GM12878 (cell line): ENCODE measurements at regions not wholly inside any gene's neighbourhood (a gene's known extent, or its start where the extent isn't known, plus 50 kb on each side); places are given as distances from the start of the nearest gene placed in this dataset.

ENCODE experiments used
- ETV6 ChIP-seq, 2 experiments: fragments of 450-650 bp in 1 of 2; IDR thresholded peaks in 1 of 2; conservative IDR thresholded peaks in 1 of 2; 2 replicates each; pipeline ENCODE4 v1.6.1; 2014; ENCODE audit warnings: antibody characterized with exemption in 1 of 2, borderline replicate concordance in 1 of 2, low read depth in 1 of 2, mild to moderate bottlenecking in 1 of 2, moderate library complexity in 1 of 2
- HDAC6 ChIP-seq: fragments of 200-600 bp; sonication (generic); IDR thresholded peaks from one replicate; pipeline ENCODE4 v1.8.0; 2017; ENCODE audit warnings: antibody characterized with exemption; ENCODE audit not compliant: unreplicated experiment
- POLR2A ChIP-seq: IDR thresholded peaks from 2 replicates; pipeline ENCODE4 v1.6.1; 2011; ENCODE audit warnings: low read depth, mild to moderate bottlenecking, low read length
- RELA ChIP-seq: fragments of 450-650 bp; IDR thresholded peaks from 2 replicates; pipeline ENCODE4 v1.8.0; 2014; ENCODE audit warnings: borderline replicate concordance; ENCODE audit not compliant: partially characterized antibody
- TCF12 ChIP-seq: IDR thresholded peaks from 2 replicates; pipeline ENCODE4 v1.6.1; 2011; ENCODE audit warnings: low read depth, mild to moderate bottlenecking, low read length
- TF ChIP-seq, protein P1 (sequence below), 3 experiments: IDR thresholded peaks in 2 of 3; conservative IDR thresholded peaks in 1 of 3; 2 replicates each; pipeline ENCODE4 v1.5.1; 2011; ENCODE audit warnings: low read depth in 3 of 3, low read length in 3 of 3, mild to moderate bottlenecking in 3 of 3, control low read depth in 2 of 3, moderate library complexity in 2 of 3, inconsistent platforms in 1 of 3, mixed read lengths in 1 of 3; ENCODE audit not compliant: control insufficient read depth in 2 of 3, insufficient read depth in 1 of 3; ENCODE audit errors: extremely low read depth in 1 of 3

DNA sequence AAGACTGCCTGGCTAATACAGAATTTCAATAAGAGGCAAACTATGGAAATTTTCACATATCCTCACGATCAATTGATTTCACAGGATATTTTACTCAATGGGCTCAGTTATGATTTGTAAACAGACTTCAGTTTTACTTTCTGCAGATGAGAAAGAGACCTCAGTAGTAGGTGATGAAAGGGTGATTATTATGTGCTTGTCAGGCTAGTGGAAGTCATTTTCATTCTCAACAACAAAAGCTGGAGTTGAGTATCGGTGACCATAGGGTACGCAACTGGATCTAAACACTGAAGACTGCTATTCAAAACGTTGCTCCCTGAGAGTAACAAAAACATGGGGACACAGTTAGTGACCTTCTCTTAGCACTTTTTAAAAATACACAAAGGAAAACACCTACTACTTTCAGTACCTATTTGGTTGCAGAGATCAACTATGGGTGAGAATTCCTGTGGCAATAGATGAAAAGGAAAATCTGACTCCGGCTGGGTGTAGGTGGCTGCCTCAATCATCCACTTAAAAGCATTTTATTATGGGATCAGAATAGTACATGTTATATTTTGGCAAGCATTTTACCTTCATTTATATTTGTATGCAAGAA lies 126.2 kb upstream of the VRK2 start:
- TF ChIP-seq, protein P1, sequence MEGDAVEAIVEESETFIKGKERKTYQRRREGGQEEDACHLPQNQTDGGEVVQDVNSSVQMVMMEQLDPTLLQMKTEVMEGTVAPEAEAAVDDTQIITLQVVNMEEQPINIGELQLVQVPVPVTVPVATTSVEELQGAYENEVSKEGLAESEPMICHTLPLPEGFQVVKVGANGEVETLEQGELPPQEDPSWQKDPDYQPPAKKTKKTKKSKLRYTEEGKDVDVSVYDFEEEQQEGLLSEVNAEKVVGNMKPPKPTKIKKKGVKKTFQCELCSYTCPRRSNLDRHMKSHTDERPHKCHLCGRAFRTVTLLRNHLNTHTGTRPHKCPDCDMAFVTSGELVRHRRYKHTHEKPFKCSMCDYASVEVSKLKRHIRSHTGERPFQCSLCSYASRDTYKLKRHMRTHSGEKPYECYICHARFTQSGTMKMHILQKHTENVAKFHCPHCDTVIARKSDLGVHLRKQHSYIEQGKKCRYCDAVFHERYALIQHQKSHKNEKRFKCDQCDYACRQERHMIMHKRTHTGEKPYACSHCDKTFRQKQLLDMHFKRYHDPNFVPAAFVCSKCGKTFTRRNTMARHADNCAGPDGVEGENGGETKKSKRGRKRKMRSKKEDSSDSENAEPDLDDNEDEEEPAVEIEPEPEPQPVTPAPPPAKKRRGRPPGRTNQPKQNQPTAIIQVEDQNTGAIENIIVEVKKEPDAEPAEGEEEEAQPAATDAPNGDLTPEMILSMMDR (IDR thresholded peaks at IDR 0.05 in 2 of 3, conservative IDR thresholded peaks at IDR 0.05 in 1 of 3; ENCODE audit: control insufficient read depth in 2 of 3, extremely low read depth in 1 of 3, insufficient read depth in 1 of 3, low read depth in 3 of 3, low read length in 3 of 3) = no peak
- no peak for TF ChIP-seq TCF12
- TF ChIP-seq POLR2A = no peak
- no peak for TF ChIP-seq RELA
- no peak for TF ChIP-seq ETV6 (conservative IDR thresholded peaks at IDR 0.05 in 1 of 2, IDR thresholded peaks at IDR 0.05 in 1 of 2; ENCODE audit: borderline replicate concordance in 1 of 2, low read depth in 1 of 2)
- TF ChIP-seq HDAC6 = no peak
